ENCODE measurements at regions not wholly inside any gene's neighbourhood (a gene's known extent, or its start where the extent isn't known, plus 50 kb on each side); places are given as distances from the start of the nearest gene placed in this dataset.

DNA sequence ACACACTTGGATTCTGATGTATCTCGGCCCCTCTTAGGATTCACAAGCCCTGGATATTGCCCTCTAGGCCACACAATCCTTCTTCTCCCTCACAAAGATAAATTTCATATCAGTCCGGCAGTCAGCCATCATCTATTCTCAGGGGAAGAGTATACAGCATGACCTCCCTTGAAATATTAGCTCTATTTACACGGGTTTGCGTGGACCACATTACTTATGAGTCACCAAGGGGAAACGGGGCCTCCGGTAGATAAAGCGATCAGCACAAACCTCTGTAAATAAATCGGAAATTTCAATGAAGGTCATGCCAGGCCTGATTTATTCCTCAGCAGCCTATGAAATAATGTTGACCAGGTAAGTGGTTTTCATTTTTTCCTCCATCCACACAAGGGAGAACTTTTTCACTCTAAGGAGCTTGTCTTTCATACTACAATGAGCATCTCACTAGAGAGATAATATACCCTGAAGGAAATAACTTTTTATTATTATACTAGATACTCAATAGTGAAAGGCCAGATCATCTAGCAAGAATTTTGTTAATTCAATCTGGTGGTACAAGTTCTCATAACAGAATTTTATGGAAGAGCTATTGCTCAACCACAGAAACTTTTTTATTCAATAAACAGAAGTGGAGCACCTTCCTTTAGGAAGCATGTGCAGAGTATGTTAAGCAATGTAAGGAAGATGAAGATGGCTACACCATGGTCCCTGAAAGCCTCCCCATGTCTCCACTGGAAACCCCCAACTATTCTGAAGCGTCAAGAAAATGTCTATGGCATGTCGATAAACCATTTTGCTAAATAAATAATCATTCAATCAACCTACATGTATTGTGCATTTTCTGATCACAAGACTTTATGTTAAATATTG is 125.2 kb upstream of the PIK3C3 start:
- DNase-seq (ENCODE audit: low read depth, low spot score) = no peak

GRCh38 chr18:41828137-41828536 is 126.9 kb upstream of the PIK3C3 start:
- DNase-seq (ENCODE audit: low read depth, low spot score) = no peak

- no peak for DNase-seq (ENCODE audit: low read depth, low spot score)
Observed at GRCh38 chr18:41820784-41821183, 134.2 kb upstream of the PIK3C3 start.

GRCh38 chr18:41818381-41819355 is 136.4 kb upstream of the PIK3C3 start:
- no peak for DNase-seq (ENCODE audit: low read depth, low spot score)

DNA sequence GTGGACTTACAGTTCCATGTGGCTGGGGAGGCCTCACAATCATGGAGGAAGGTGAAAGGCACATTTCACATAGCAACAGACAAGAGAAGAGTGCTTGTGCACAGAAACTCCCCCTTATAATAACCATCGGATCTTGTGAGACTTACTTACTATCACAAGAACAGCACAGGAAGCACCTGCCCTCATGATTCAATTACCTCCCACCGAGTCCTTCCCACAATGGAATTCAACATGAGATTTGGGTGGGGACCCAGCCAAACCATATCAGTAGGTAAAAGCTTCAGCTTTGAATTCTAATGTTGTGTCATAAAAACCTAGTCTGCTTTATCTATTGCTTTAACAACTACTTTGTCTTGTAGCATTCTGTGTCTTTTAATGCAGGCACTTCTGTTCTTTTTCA is 140.4 kb upstream of the PIK3C3 start:
- no peak for DNase-seq (ENCODE audit: low read depth, low spot score)

GRCh38 chr18:41809652-41810051 is 145.4 kb upstream of the PIK3C3 start:
- DNase-seq (ENCODE audit: low read depth, low spot score) = no peak

DNA sequence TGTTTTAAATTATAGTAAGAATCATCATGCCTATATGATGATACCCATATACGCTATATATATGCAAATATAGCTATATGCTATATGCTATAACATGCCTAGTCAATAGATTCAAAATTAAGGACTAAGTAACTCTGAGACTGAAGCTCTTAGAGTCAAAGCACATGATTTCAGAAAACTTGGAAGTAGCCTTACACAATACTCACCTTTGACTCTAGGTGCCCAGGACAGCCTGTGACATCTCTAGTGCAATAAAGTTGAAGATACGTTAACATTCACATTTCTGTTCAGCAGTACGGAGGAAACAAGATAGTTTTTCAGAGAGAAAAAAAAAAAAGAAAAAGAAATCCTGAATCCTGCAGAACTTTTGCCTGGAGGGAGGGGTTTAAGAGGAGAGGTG is 149.7 kb upstream of the PIK3C3 start:
- no peak for DNase-seq (ENCODE audit: low read depth, low spot score)

DNA sequence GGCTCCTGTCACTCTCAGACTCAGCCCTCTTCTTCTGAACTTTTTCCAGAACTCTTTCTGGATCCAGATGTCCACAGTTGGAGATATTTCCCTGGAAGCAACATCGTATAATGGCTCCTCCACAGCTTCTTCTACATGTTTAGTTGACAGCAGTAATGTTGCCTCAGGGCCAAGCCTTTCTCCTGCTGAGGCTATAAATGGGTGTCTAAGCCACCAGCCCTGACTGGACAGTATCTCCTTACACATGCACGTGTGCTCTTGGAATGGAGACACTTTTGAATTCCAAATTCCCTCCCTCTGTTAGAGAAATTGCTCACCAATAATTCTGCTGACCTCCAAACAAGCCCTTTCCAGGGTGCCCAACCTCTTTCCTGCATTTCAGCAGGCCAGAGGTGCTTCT is 156.2 kb upstream of the PIK3C3 start:
- no peak for DNase-seq (ENCODE audit: low read depth, low spot score)

DNA sequence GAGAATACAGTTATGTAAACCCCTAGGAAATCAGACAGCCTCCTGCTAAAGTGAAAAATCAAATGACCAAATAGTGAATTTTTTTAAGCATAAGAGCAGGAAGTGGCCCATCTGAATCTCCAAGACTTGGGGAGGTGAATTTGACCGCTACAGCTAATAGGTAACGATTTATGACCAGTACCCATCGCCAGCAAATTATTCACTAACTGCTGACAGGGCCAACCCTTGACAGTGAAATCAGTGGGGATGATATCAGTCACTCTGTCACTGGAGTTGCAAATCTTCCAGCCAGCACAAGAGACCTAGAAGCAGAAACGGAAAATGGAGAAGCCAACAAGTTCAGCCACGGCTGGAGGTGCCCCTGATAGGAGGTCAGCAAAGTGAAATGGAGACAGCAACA is 164.3 kb upstream of the PIK3C3 start:
- DNase-seq (ENCODE audit: low read depth, low spot score) = no peak

GRCh38 chr18:41789001-41789400 is 166.0 kb upstream of the PIK3C3 start:
- DNase-seq (ENCODE audit: low read depth, low spot score) = no peak

DNA sequence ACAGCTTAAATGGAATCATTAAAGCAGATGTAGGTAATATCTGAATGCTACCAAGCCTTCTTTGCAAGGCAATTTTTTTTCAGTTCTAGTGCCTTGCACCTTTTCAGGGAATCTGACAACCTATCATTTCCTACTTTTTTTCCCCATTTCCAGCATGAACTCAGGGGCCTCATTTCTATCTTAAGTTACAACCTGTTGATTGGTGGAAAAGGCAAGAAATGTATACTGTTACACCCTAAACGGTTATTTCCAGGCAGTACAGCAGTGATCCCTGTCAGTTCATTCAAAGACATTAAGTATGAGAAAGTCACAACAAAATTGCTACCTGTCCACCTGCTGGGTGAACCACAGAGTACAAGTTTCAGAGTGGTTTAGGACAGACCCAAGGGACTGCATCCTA is 171.2 kb upstream of the PIK3C3 start:
- no peak for DNase-seq (ENCODE audit: low read depth, low spot score)

DNA sequence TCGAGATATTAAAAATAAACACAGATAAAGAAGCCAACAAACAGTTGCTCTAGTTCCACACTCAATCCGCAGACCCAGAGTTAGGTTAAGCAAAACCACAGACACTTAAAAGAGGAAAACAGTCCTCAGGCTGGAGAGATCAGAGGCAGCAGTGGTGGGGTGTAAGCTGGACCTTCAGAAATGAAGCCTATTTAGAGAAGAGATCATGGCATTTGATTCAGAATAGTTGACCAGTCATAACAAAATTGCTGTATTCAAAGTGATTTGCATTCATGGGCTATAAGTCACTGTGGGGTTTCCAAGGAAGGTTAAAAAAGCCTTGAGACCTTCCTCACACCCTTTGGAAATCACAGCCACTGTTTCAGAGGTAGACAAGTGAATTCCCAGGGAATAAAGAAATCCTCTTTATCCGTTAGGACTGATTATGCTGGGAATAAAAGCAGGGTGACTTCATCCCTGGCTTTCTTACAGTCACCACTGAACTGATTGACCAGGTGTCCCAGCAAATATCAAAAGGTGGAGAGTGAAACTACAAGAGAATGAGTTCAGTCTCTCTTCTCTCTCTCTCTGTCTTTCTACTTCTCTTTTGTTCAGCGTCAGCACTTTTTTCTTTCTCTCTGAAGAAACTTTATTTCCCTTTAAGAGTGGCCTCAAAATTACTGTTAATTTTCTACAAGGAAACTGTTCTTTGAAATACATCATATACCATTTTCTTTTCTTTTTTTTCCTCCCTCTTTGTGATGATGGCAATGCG is 171.8 kb upstream of the PIK3C3 start:
- DNase-seq (ENCODE audit: low read depth, low spot score) = no peak

- DNase-seq (ENCODE audit: low read depth, low spot score) = no peak
Observed at GRCh38 chr18:41771973-41772372, 183.1 kb upstream of the PIK3C3 start.

- no peak for DNase-seq (ENCODE audit: low read depth, low spot score)
Observed at GRCh38 chr18:41769265-41769664, 185.8 kb upstream of the PIK3C3 start.

- no peak for DNase-seq (ENCODE audit: low read depth, low spot score)
Observed at GRCh38 chr18:41768467-41768866, 186.6 kb upstream of the PIK3C3 start.

GRCh38 chr18:41767960-41768359 is 187.1 kb upstream of the PIK3C3 start:
- DNase-seq (ENCODE audit: low read depth, low spot score) = no peak

- DNase-seq (ENCODE audit: low read depth, low spot score) = no peak
Observed at GRCh38 chr18:41765460-41765859, 189.6 kb upstream of the PIK3C3 start.

DNA sequence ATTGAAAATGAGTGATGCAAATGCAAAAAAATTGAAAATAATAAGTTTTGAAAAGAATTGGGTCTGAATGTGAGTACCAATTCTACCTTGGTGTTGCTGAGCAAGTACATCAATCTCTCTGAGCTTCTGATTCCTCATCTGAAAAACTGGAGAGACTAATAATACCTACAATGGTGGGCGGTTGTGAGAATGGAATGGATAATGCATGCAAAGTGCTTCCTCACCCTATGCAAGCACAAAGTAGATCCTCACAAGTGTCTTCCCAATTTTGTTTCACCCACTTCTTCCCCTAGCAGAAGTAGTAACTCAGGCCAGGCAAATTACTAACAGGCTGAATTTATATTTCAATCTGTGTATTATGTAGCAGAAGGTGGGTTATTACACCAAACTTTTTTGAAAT is 191.7 kb upstream of the PIK3C3 start:
- DNase-seq (ENCODE audit: low read depth, low spot score) = no peak

DNA sequence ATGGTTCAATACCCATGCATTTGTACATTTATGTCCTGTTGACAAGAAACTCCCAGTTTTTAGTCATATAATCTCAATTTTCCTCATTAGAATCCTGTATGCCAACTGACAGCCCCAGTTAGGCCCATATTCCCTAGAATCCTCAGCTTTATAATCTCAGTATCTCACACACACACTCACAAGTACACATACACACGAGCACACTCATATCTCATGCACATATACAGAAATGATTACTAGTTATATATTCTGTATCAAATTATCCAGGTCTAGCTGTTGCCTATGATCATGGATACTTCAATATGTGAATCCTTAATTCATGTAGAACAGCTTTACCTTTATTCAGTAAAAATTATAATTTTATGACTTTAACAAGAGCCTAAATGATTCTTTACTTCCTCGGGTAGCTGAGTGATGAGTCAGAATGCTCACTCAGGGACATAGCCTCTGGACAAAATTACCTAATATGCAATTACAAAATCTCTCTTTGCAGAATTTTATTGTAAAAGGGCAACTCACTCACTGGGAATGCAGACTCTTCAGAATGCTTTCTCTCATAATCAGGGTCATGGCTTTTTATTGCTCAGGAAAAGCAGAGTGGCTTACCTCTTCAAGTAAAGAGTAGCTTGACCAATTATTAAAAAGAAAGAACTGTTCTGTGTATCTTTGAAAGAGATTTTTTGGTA is 193.6 kb upstream of the PIK3C3 start:
- no peak for DNase-seq (ENCODE audit: low read depth, low spot score)

- DNase-seq (ENCODE audit: low read depth, low spot score) = no peak
Observed at GRCh38 chr18:41758534-41758933, 196.5 kb upstream of the PIK3C3 start.

GRCh38 chr18:41756141-41756540 is 198.9 kb upstream of the PIK3C3 start:
- DNase-seq (ENCODE audit: low read depth, low spot score) = no peak
